ENCODE measurements at regions not wholly inside any gene's neighbourhood (a gene's known extent, or its start where the extent isn't known, plus 50 kb on each side); places are given as distances from the start of the nearest gene placed in this dataset.

DNA sequence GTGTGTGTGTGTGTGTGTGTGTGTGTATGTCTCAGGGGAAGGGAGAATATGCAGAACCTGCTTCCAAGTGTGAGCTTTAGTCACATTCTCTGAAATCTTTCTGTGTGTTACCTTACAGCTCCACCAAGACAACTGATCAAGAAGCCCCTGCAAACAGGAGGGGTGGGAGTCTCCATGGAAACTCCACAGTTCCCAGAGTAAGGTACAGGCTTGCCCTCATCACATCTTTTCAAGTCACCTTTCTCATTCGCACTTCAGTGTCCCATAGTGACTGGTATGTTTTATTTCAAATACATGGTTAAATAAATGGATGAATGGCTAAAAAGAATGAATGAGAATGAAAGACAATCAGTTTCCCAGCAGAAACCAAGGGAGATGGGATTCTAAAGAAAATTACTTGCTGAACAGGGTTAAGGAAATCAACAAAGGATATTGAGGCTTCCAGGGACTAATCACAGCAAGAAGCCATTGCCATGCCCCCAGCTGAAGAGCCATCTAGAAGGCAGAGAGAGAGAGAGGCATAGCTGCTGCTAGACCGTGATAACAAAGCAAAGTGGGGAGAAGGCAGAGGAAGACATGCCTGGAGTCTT is 987.2 kb upstream of the CELF4 start:
- TF ChIP-seq POLR2AphosphoS5 (IDR thresholded peaks at IDR 0.05) (no peak), POLR2A (IDR thresholded peaks at IDR 0.05) (no peak)
- TF ChIP-seq, protein P1, sequence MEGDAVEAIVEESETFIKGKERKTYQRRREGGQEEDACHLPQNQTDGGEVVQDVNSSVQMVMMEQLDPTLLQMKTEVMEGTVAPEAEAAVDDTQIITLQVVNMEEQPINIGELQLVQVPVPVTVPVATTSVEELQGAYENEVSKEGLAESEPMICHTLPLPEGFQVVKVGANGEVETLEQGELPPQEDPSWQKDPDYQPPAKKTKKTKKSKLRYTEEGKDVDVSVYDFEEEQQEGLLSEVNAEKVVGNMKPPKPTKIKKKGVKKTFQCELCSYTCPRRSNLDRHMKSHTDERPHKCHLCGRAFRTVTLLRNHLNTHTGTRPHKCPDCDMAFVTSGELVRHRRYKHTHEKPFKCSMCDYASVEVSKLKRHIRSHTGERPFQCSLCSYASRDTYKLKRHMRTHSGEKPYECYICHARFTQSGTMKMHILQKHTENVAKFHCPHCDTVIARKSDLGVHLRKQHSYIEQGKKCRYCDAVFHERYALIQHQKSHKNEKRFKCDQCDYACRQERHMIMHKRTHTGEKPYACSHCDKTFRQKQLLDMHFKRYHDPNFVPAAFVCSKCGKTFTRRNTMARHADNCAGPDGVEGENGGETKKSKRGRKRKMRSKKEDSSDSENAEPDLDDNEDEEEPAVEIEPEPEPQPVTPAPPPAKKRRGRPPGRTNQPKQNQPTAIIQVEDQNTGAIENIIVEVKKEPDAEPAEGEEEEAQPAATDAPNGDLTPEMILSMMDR (IDR thresholded peaks at IDR 0.05): no peak
